Thyroid gland (tissue), 4 donors: ENCODE measurements at regions not wholly inside any gene's neighbourhood (a gene's known extent, or its start where the extent isn't known, plus 50 kb on each side); places are given as distances from the start of the nearest gene placed in this dataset.

Source experiments
- POLR2A ChIP-seq, 2 donors: fragments of 450-650 bp; IDR thresholded peaks; one replicate each; pipeline ENCODE4 v1.6.1; 2017; ENCODE audit warnings: antibody characterized with exemption in 2 of 2, mild to moderate bottlenecking in 2 of 2, moderate library complexity in 1 of 2
- TF ChIP-seq, protein P1 (sequence below), 6 experiments: fragments of 200-600 bp in 3 of 6; fragments of 450-650 bp in 3 of 6; sonication (generic) in 3 of 6; IDR thresholded peaks; one replicate each; pipeline ENCODE4 v1.5.1; 2016 to 2019; ENCODE audit warnings: antibody characterized with exemption in 6 of 6, mild to moderate bottlenecking in 2 of 6, inconsistent platforms in 1 of 6, moderate library complexity in 1 of 6

DNA sequence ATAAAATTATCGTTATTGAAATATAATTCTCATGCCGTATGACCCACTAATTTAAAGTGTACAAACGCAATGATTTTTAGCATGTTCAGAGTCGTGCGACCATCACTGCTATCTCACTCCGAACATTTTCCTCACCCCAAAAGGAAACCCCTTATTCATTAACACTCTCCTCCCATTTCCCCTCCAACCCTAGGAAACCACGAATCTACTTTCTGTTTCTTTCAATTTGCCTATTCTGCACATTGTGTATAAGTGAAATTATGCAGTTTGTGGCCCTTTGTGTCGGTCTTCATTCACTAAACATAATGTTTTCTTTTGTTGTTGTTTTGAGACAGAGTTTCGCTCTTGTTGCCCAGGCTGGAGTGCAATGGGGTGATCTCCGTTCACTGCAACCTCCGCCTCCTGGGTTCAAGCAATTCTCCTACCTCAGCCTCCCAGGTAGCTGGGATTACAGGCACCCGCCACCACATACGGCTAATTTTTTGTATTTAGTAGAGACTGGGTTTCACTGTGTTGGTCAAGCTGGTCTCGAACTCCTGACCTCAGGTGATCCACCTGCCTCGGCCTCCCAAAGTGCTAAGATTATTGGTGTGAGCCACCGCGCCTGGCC is 99.7 kb upstream of the ZNF217 start:
- TF ChIP-seq, protein P1, sequence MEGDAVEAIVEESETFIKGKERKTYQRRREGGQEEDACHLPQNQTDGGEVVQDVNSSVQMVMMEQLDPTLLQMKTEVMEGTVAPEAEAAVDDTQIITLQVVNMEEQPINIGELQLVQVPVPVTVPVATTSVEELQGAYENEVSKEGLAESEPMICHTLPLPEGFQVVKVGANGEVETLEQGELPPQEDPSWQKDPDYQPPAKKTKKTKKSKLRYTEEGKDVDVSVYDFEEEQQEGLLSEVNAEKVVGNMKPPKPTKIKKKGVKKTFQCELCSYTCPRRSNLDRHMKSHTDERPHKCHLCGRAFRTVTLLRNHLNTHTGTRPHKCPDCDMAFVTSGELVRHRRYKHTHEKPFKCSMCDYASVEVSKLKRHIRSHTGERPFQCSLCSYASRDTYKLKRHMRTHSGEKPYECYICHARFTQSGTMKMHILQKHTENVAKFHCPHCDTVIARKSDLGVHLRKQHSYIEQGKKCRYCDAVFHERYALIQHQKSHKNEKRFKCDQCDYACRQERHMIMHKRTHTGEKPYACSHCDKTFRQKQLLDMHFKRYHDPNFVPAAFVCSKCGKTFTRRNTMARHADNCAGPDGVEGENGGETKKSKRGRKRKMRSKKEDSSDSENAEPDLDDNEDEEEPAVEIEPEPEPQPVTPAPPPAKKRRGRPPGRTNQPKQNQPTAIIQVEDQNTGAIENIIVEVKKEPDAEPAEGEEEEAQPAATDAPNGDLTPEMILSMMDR (IDR thresholded peaks at IDR 0.05): no peak
- TF ChIP-seq POLR2A (IDR thresholded peaks at IDR 0.05): no peak
